Common myeloid progenitor, CD34-positive (primary cell): ENCODE measurements at regions not wholly inside any gene's neighbourhood (a gene's known extent, or its start where the extent isn't known, plus 50 kb on each side); places are given as distances from the start of the nearest gene placed in this dataset.

Experiments
- CTCF ChIA-PET: fragments of 350-600 bp; sonication (Branson Sonifier 250); formaldehyde crosslinking; loops from one replicate; lab custom pipeline; 2021; ENCODE audit warnings: antibody characterized with exemption; lab: Charles Lee
- POLR2A ChIA-PET: fragments of 350-600 bp; sonication (Branson Sonifier 250); formaldehyde crosslinking; loops from one replicate; lab custom pipeline; 2021; ENCODE audit warnings: antibody characterized with exemption; lab: Charles Lee
- DNase-seq, 3 donors: peaks; one replicate each; pipeline versions ENCODE4 v3.0.0 to v3.0.0-alpha.2; 2013
- H3K27ac ChIP-seq, 2 experiments: 1 replicate in 1 of 2; 2 replicates in 1 of 2; pipeline ENCODE4 v1.7.0; 2013; ENCODE audit warnings: inconsistent platforms in 2 of 2, low read length in 2 of 2, mild to moderate bottlenecking in 2 of 2, low read depth in 1 of 2, moderate library complexity in 1 of 2; ENCODE audit not compliant: severe bottlenecking in 2 of 2, insufficient read depth in 1 of 2, poor library complexity in 1 of 2
- H3K27me3 ChIP-seq, 5 experiments: replicated peaks in 2 of 5; 1 replicate in 3 of 5; 2 replicates in 2 of 5; pipeline versions ENCODE4 v1.6.1 to v1.7.0; 2013; ENCODE audit warnings: low read length in 4 of 5, mild to moderate bottlenecking in 2 of 5, moderate library complexity in 2 of 5, inconsistent platforms in 1 of 5; ENCODE audit not compliant: insufficient read depth in 5 of 5, control insufficient read depth in 4 of 5
- H3K36me3 ChIP-seq, 4 experiments: 1 replicate in 2 of 4; 2 replicates in 2 of 4; pipeline versions ENCODE4 v1.6.1 to v1.7.0; 2013; ENCODE audit warnings: low read length in 3 of 4, control low read depth in 1 of 4, mild to moderate bottlenecking in 1 of 4; ENCODE audit not compliant: control insufficient read depth in 4 of 4, insufficient read depth in 4 of 4
- H3K4me1 ChIP-seq, 4 experiments: 1 replicate in 3 of 4; 2 replicates in 1 of 4; pipeline versions ENCODE4 v1.6.1 to v1.7.1; 2013; ENCODE audit warnings: low read length in 3 of 4, mild to moderate bottlenecking in 3 of 4, control low read depth in 1 of 4, inconsistent platforms in 1 of 4, moderate library complexity in 1 of 4; ENCODE audit not compliant: control insufficient read depth in 4 of 4, insufficient read depth in 4 of 4; ENCODE audit errors: control extremely low read depth in 1 of 4
- H3K4me3 ChIP-seq, 7 experiments: 1 replicate in 4 of 7; 2 replicates in 3 of 7; pipeline versions ENCODE4 v1.5.1 to v1.7.0; 2013; ENCODE audit warnings: mild to moderate bottlenecking in 7 of 7, low read length in 6 of 7, moderate library complexity in 6 of 7, inconsistent platforms in 2 of 7, low read depth in 2 of 7, control low read depth in 1 of 7; ENCODE audit not compliant: insufficient read depth in 4 of 7, control insufficient read depth in 1 of 7; ENCODE audit errors: extremely low read depth in 1 of 7
- H3K9me3 ChIP-seq, 5 experiments: 1 replicate in 4 of 5; 2 replicates in 1 of 5; pipeline versions ENCODE4 v1.6.1 to v1.7.1; 2013; ENCODE audit warnings: low read length in 4 of 5, mild to moderate bottlenecking in 2 of 5, inconsistent platforms in 1 of 5, low read depth in 1 of 5, moderate library complexity in 1 of 5; ENCODE audit not compliant: control insufficient read depth in 4 of 5, insufficient read depth in 2 of 5; ENCODE audit errors: control extremely low read depth in 1 of 5
- WGBS: methylation state at CpG from one replicate; pipeline ENCODE4 v1.1.5; 2013; ENCODE audit not compliant: insufficient coverage; 5-methylcytosine and 5-hydroxymethylcytosine counted together

DNA sequence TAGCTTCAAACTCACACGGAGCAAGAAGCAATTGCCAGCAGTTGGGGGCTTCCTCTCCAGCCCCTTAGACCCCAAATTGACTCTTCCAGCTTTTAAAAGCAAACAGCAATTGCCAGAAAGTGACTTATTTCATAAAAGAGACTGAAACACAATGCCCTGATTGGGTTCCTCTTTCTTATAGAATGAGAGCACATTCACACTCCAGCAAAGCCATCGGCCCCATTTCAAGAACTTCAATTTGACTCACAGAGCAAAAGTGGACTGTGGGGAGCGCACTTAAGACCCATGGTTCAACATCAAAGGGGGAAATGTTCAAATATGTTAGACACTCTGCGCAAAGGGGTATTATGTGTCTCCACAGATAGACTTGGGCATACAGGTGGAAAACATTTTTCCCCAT is 484.7 kb downstream of the BCL11A start:
- H3K4me3 ChIP-seq = no peak overlapping the region
- H3K4me1 ChIP-seq = peaks cover 0 to 15% (median 11%) of the 10 kb centered on the region in 4 experiments
- no peak overlapping the region for H3K27ac ChIP-seq
- ChIA-PET CTCF (no interaction called here), POLR2A (no interaction called here)
- DNase-seq = no peak
- H3K27me3 ChIP-seq = no peaks in the 10 kb centered on the region
- 69% methylated on average over 4 of the region's 4 CpGs for WGBS
- H3K36me3 ChIP-seq = no peaks in the 10 kb centered on the region
- H3K9me3 ChIP-seq = no peaks in the 10 kb centered on the region

- H3K27ac ChIP-seq = no peak overlapping the region
- peaks cover 0 to 13% (median 8%) of the 10 kb centered on the region in 4 experiments for H3K4me1 ChIP-seq
- H3K4me3 ChIP-seq = no peak overlapping the region
- no peaks in the 10 kb centered on the region for H3K36me3 ChIP-seq
- WGBS = 100% methylated on average over 3 of the region's 3 CpGs
- ChIA-PET CTCF (interaction anchor here (1.2 to 2.0 kb wide), 3 partner anchors 11 to 34 kb away, joined by 3 to 7 read pairs (median 4); no protein-coding TSS in a partner anchor), POLR2A (no interaction called here)
- no peaks in the 10 kb centered on the region for H3K27me3 ChIP-seq
- H3K9me3 ChIP-seq = no peaks in the 10 kb centered on the region
- no peak for DNase-seq
Observed at GRCh38 chr2:60067006-60067405, 486.4 kb downstream of the BCL11A start.

DNA sequence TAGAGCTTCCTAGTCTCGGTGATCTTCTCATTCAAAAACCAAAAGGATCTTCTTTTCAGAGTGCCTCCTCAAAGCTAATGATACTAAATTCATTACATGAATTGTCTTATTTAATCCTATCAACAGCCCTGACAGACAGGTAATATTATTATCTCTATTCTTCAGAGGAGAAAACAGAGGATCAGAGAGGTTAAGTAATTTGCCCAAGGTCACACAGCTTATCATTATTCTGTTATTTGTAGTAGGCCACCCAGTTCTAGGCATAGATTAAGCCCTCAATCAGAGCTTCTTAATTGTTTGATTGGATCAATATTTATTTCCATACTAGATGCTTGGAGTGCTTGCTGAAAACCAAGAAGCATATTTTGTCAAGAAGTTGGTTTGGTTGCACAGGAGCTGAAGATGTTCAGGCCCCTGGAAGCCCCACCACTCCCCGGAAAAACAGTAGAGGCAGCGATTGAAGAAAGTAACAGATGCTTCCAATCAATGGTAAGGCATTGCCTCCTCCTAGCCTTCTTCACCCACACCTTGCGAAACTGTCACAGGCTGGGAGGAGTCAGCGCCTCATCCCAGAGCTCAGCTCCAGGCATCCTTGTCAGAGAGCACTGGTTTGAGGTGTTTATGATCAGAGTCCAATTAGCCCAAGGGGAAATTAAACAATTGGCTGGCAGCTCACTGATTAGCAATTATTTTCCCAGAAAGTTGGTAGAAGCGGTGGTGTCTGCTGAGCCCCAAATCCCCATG is 487.2 kb downstream of the BCL11A start:
- H3K36me3 ChIP-seq = no peaks in the 10 kb centered on the region
- no peak overlapping the region for H3K27ac ChIP-seq
- POLR2A ChIA-PET = no interaction called here
- H3K4me1 ChIP-seq = peaks cover 0 to 8% (median 2%) of the 10 kb centered on the region in 4 experiments
- WGBS = 95% methylated on average over 4 of the region's 6 CpGs
- CTCF ChIA-PET = interaction anchor here (0.7 to 2.0 kb wide), 5 partner anchors 11 to 275 kb away, joined by 3 to 7 read pairs (median 4); no protein-coding TSS in a partner anchor
- H3K9me3 ChIP-seq = no peaks in the 10 kb centered on the region
- DNase-seq = no peak
- H3K4me3 ChIP-seq = no peak overlapping the region
- H3K27me3 ChIP-seq = no peaks in the 10 kb centered on the region

DNA sequence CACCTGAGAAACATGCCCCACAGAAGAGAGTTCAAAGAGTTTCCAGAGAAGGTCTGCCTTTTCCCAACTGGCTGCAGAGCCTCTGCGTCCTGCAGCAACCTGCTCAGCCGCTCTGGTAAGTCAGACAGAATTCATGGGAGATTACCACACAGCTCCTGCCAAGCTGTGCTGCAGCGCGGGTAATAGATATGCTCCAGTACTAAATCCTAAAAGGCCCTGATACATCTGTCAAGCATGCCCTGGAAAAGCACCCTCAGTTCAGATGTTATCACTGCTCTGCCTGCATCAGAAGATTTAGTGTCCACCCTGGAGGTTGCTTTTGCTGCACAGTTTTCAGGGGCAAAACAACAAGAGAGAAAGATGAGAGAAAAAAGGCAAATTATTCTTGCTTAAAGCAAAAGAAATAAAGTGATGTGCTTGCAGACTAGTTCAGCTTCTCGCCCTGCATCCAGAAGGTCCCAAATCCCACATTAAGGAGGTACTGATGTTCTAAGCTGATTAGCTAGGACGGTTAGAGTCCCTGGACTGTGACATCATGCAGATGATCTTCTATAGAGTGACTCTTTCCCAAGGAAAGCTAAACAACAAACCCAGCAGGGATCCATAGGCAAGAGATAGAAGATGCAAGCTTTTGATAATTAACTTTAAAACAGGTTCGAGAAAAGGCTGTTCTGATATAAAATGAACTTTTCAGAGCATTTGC is 488.6 kb downstream of the BCL11A start:
- Histone ChIP-seq H3K4me1 (peaks cover 0 to 6% (median 0%) of the 10 kb centered on the region in 4 experiments), H3K4me3 (no peak overlapping the region), H3K36me3 (no peaks in the 10 kb centered on the region), H3K27me3 (no peaks in the 10 kb centered on the region), H3K27ac (no peak overlapping the region), H3K9me3 (no peaks in the 10 kb centered on the region)
- WGBS = 100% methylated on average over 5 of the region's 7 CpGs
- ChIA-PET CTCF (interaction anchor here (0.7 to 1.5 kb wide), 3 partner anchors 39 to 277 kb away, joined by 3 read pairs; no protein-coding TSS in a partner anchor), POLR2A (no interaction called here)
- DNase-seq = no peak

- CTCF ChIA-PET = interaction anchor here (0.9 to 1.3 kb wide), 3 partner anchors 20 to 56 kb away, joined by 3 to 4 read pairs (median 3); no protein-coding TSS in a partner anchor
- H3K27ac ChIP-seq = no peak overlapping the region
Observed at GRCh38 chr2:60058781-60059180, 494.7 kb downstream of the BCL11A start.

GRCh38 chr2:60054571-60055340 is 498.7 kb downstream of the BCL11A start:
- 81% methylated on average over 6 of the region's 6 CpGs for WGBS
- DNase-seq = no peak

More at GRCh38 chr2:60058781-60059180, 494.7 kb downstream of the BCL11A start:
- Histone ChIP-seq H3K4me1 (peaks cover 0 to 3% (median 0%) of the 10 kb centered on the region in 4 experiments), H3K27me3 (no peaks in the 10 kb centered on the region), H3K4me3 (no peak overlapping the region), H3K36me3 (no peaks in the 10 kb centered on the region), H3K9me3 (no peaks in the 10 kb centered on the region)
- peak in 2 of 3 donors; percentile 49 to 56 for DNase-seq
- POLR2A ChIA-PET = no interaction called here
- 53% methylated on average over 2 of the region's 6 CpGs for WGBS

More at GRCh38 chr2:60054571-60055340, 498.7 kb downstream of the BCL11A start:
- H3K4me3 ChIP-seq = no peak overlapping the region
- H3K36me3 ChIP-seq = no peaks in the 10 kb centered on the region
- no peak overlapping the region for H3K27ac ChIP-seq
- ChIA-PET CTCF (no interaction called here), POLR2A (no interaction called here)
- no peaks in the 10 kb centered on the region for H3K9me3 ChIP-seq
- H3K4me1 ChIP-seq = peaks cover 0 to 3% (median 0%) of the 10 kb centered on the region in 4 experiments
- no peaks in the 10 kb centered on the region for H3K27me3 ChIP-seq
